GM10266 (cell line): ENCODE measurements at regions not wholly inside any gene's neighbourhood (a gene's known extent, or its start where the extent isn't known, plus 50 kb on each side); places are given as distances from the start of the nearest gene placed in this dataset.

Experiments used
- DNase-seq: peaks from one replicate; pipeline ENCODE4 v3.0.0; 2012; ENCODE audit errors: extremely low spot score
- TF ChIP-seq, protein P1 (sequence below): IDR thresholded peaks from 2 replicates; pipeline ENCODE4 v1.5.1; 2012; ENCODE audit warnings: mild to moderate bottlenecking, low read depth; ENCODE audit not compliant: control insufficient read depth, insufficient read depth; ENCODE audit errors: missing control alignments

DNA sequence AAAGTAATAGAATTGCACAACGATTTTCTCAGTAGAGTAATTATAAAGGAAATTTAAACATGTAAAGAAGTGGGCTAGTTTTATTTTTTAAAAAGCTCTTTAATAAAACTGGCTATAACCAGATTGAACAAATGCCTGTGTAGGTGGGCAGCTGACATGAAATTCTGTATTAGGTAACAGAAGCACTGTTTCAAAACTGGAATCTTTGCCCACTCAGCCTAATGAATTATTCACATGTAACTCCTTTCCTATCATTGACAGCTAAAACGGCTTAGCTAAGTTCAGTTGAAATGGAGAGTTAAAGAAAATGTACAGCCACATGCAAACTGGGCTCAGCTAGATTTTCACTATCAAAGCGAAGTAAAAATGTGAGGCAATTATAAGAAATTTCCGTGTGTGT, 1300.1 kb upstream of the ACO1 start:
- TF ChIP-seq, protein P1, sequence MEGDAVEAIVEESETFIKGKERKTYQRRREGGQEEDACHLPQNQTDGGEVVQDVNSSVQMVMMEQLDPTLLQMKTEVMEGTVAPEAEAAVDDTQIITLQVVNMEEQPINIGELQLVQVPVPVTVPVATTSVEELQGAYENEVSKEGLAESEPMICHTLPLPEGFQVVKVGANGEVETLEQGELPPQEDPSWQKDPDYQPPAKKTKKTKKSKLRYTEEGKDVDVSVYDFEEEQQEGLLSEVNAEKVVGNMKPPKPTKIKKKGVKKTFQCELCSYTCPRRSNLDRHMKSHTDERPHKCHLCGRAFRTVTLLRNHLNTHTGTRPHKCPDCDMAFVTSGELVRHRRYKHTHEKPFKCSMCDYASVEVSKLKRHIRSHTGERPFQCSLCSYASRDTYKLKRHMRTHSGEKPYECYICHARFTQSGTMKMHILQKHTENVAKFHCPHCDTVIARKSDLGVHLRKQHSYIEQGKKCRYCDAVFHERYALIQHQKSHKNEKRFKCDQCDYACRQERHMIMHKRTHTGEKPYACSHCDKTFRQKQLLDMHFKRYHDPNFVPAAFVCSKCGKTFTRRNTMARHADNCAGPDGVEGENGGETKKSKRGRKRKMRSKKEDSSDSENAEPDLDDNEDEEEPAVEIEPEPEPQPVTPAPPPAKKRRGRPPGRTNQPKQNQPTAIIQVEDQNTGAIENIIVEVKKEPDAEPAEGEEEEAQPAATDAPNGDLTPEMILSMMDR: no peak
- DNase-seq: no peak

DNA sequence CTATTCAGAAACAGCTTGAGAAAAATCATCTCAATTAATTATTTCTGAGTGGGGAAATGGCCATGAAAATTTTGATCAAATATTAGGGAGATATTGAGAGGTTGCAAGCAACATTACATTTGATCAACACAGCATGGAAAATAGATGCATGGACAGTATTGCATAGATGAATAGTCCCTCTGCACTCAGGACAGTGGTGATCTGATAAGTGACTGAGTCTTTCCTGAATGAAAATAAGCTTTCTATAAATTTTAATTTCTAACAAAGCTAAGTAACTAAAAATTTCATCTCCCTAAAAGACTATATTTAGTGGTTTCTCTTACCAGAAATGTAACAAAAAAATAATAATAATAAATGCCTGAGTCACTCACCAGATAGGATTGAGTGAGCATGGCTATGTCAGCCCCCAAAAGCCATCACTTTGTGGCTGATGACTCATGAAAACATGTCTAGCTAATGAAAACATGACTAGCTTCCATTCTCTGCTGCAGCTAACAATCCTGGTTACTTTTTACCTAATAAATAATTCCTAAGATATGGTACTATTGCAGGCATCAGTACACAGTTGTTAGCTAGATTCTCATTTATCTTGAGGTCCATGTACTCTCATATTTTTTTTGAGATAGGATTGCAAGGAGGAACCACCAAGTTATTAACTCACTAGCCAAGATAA, 1294.8 kb upstream of the ACO1 start:
- no peak for DNase-seq
- TF ChIP-seq, protein P1: no peak

DNA sequence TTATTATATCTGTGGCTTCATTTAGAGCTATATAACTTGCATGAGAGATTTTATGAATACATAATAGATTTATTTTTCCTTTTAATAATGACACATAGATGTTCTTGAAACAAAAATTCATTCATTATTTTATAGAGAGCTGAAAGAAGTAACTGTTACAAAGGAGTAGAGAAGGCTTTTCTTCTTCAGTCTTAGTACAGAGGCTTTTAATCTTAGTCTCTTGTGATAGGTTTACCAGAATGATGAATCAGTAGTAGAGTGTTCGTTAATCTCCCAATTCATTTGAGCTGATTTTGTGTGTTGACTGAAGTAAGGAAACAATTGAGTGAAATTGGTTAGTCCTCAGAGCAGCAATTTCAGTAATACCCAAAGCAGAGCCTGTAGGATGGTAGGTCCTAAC, 1284.1 kb upstream of the ACO1 start:
- TF ChIP-seq, protein P1: no peak
- no peak for DNase-seq

GRCh38 chr9:31103836-31104235, 1280.6 kb upstream of the ACO1 start:
- DNase-seq: no peak
- TF ChIP-seq, protein P1: no peak

- DNase-seq: no peak
- TF ChIP-seq, protein P1: no peak
These were observed 1280.2 kb upstream of the ACO1 start for GRCh38 chr9:31104249-31104648.

GRCh38 chr9:31112491-31112890, 1272.0 kb upstream of the ACO1 start:
- no peak for DNase-seq
- TF ChIP-seq, protein P1: no peak

DNA sequence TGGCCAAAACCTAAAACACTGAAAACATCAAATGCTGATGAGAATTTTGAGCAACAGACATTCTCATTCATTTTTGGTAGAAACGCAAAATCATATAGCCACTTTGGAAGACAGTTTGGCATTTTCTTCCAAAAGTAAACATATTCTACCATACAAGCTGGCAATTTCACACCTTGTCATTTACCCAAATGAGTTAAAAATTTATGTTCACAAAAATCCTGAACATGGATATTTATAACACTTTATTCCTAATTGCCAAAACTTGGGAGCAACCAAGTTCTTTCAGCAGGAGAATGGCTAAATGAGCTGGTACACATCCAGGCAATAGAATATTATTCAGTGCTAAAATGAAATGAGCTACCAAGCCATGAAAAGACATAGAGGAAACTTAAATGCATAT, 1270.1 kb upstream of the ACO1 start:
- DNase-seq: no peak
- TF ChIP-seq, protein P1: no peak
